ENCODE measurements at regions not wholly inside any gene's neighbourhood (a gene's known extent, or its start where the extent isn't known, plus 50 kb on each side); places are given as distances from the start of the nearest gene placed in this dataset.
A peak's percentile ranks its signal among the peaks of the same experiment; 100 is the strongest.

DNA sequence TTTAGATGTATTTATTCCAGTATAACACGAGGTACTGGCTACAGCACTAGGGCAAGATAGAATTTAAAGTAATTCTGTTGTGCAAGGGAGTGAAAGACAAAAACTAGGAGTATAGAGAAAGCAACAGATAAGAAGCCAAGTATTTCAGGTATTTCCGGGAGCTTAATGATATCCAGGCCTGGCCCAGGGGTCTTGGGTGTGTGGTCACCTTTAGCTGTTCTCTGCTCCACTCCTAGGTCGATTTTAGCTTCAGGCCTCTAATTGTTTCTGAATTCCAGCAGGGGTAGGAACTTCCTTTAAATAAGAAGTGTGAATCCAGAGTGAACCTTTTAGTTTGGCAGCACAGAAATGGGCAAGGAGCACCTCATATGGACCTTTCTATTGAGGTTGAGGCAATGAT is 342.3 kb upstream of the MYT1L start:
- no peaks in the 10 kb centered on the region for H3K36me3 ChIP-seq (ENCODE audit: control insufficient read depth, insufficient read depth, low read length)
- no peak for DNase-seq
- H3K9me3 Mint-ChIP-seq, result no peaks in the 10 kb centered on the region
- H3K4me3 ChIP-seq (ENCODE audit: low read length), result no peak overlapping the region
- H3K4me3 Mint-ChIP-seq, result no peak overlapping the region
- H3K27ac Mint-ChIP-seq, result no peak overlapping the region
- no peaks in the 10 kb centered on the region for H3K4me1 Mint-ChIP-seq
- 83 to 90% methylated on average over 2 to 3 of the region's 3 CpGs for WGBS, 2 experiments (ENCODE audit: insufficient coverage in 1 of 2, insufficient read length in 1 of 2)
- H3K4me1 ChIP-seq (ENCODE audit: control insufficient read depth, insufficient read depth, low read length), result no peaks in the 10 kb centered on the region
- no peaks in the 10 kb centered on the region for H3K9me3 ChIP-seq (ENCODE audit: control insufficient read depth, low read length)
- TF ChIP-seq CTCF (conservative IDR thresholded peaks at IDR 0.05), result no peak
- no peak overlapping the region for H3K9ac ChIP-seq (ENCODE audit: extremely low read depth, low read length, poor library complexity, severe bottlenecking)
- no peaks in the 10 kb centered on the region for H3K36me3 Mint-ChIP-seq (ENCODE audit: low read depth)
- no peak overlapping the region for H3K27ac ChIP-seq (ENCODE audit: low read depth, low read length)
- H3K27me3 Mint-ChIP-seq (ENCODE audit: insufficient read depth), result peaks cover 1% of the 10 kb centered on the region
- no peaks in the 10 kb centered on the region for H3K27me3 ChIP-seq (ENCODE audit: control insufficient read depth, insufficient read depth, low read length, poor library complexity, severe bottlenecking)

- no peak overlapping the region for H3K27ac ChIP-seq (ENCODE audit: low read depth, low read length)
- no peaks in the 10 kb centered on the region for H3K4me1 ChIP-seq (ENCODE audit: control insufficient read depth, insufficient read depth, low read length)
- H3K27me3 ChIP-seq (ENCODE audit: control insufficient read depth, insufficient read depth, low read length, poor library complexity, severe bottlenecking), result no peaks in the 10 kb centered on the region
- no peak overlapping the region for H3K9ac ChIP-seq (ENCODE audit: extremely low read depth, low read length, poor library complexity, severe bottlenecking)
- no peak overlapping the region for H3K4me3 ChIP-seq (ENCODE audit: low read length)
- Mint-ChIP-seq H3K4me1 (no peaks in the 10 kb centered on the region), H3K36me3 (ENCODE audit: low read depth) (no peaks in the 10 kb centered on the region), H3K9me3 (no peaks in the 10 kb centered on the region), H3K4me3 (no peak overlapping the region), H3K27ac (no peak overlapping the region), H3K27me3 (ENCODE audit: insufficient read depth) (peaks cover 1% of the 10 kb centered on the region)
- WGBS, 2 experiments (ENCODE audit: insufficient coverage in 1 of 2, insufficient read length in 1 of 2), result 94 to 96% methylated on average over 14 of the region's 14 CpGs
- no peak for TF ChIP-seq CTCF (conservative IDR thresholded peaks at IDR 0.05)
- peak; percentile 31 for DNase-seq
- no peaks in the 10 kb centered on the region for H3K36me3 ChIP-seq (ENCODE audit: control insufficient read depth, insufficient read depth, low read length)
- H3K9me3 ChIP-seq (ENCODE audit: control insufficient read depth, low read length), result no peaks in the 10 kb centered on the region
Observed at GRCh38 chr2:2672249-2672648, 341.2 kb upstream of the MYT1L start.

- Mint-ChIP-seq H3K9me3 (no peaks in the 10 kb centered on the region), H3K27me3 (ENCODE audit: insufficient read depth) (peaks cover 1% of the 10 kb centered on the region), H3K27ac (no peak overlapping the region), H3K4me1 (no peaks in the 10 kb centered on the region), H3K4me3 (no peak overlapping the region), H3K36me3 (ENCODE audit: low read depth) (no peaks in the 10 kb centered on the region)
- no peak for TF ChIP-seq CTCF (conservative IDR thresholded peaks at IDR 0.05)
- no peaks in the 10 kb centered on the region for H3K36me3 ChIP-seq (ENCODE audit: control insufficient read depth, insufficient read depth, low read length)
- no peak overlapping the region for H3K27ac ChIP-seq (ENCODE audit: low read depth, low read length)
- no peaks in the 10 kb centered on the region for H3K9me3 ChIP-seq (ENCODE audit: control insufficient read depth, low read length)
- H3K9ac ChIP-seq (ENCODE audit: extremely low read depth, low read length, poor library complexity, severe bottlenecking), result no peak overlapping the region
- DNase-seq, result no peak
- 94% methylated on average over 6 of the region's 6 CpGs for WGBS, 2 experiments (ENCODE audit: insufficient coverage in 1 of 2, insufficient read length in 1 of 2)
- no peaks in the 10 kb centered on the region for H3K4me1 ChIP-seq (ENCODE audit: control insufficient read depth, insufficient read depth, low read length)
- no peaks in the 10 kb centered on the region for H3K27me3 ChIP-seq (ENCODE audit: control insufficient read depth, insufficient read depth, low read length, poor library complexity, severe bottlenecking)
- H3K4me3 ChIP-seq (ENCODE audit: low read length), result no peak overlapping the region
Observed at GRCh38 chr2:2671826-2672225, 340.8 kb upstream of the MYT1L start.
